22Rv1 (cell line): ENCODE measurements at regions not wholly inside any gene's neighbourhood (a gene's known extent, or its start where the extent isn't known, plus 50 kb on each side); places are given as distances from the start of the nearest gene placed in this dataset.

Experiments used
- H3K27ac ChIP-seq: fragments of 450-650 bp; 2 replicates; pipeline ENCODE4 v1.5.1; 2017
- CTCF ChIP-seq: fragments of 450-650 bp; IDR thresholded peaks from 2 replicates; pipeline ENCODE4 v1.5.1; 2017; ENCODE audit warnings: mild to moderate bottlenecking
- ZFX ChIP-seq: fragments of 450-650 bp; IDR thresholded peaks from 2 replicates; pipeline ENCODE4 v1.6.1; 2017; ENCODE audit warnings: antibody characterized with exemption, borderline replicate concordance

- no peak overlapping the region for H3K27ac ChIP-seq
- TF ChIP-seq CTCF (no peak), ZFX (no peak)
Measured at GRCh38 chr17:53942898-53943297, 120.2 kb downstream of the KIF2B start.

GRCh38 chr17:53948323-53948722 is 125.6 kb downstream of the KIF2B start:
- no peak for TF ChIP-seq CTCF
- TF ChIP-seq ZFX: no peak
- H3K27ac ChIP-seq: no peak overlapping the region

GRCh38 chr17:53949473-53950090 is 126.9 kb downstream of the KIF2B start:
- no peak overlapping the region for H3K27ac ChIP-seq
- TF ChIP-seq CTCF (no peak), ZFX (no peak)

- H3K27ac ChIP-seq: no peak overlapping the region
- TF ChIP-seq ZFX: no peak
- no peak for TF ChIP-seq CTCF
Measured at GRCh38 chr17:53950207-53950857, 127.6 kb downstream of the KIF2B start.

- H3K27ac ChIP-seq: no peak overlapping the region
- TF ChIP-seq CTCF: no peak
- TF ChIP-seq ZFX: no peak
Measured at GRCh38 chr17:53950858-53951250, 128.1 kb downstream of the KIF2B start.

- TF ChIP-seq ZFX (no peak), CTCF (no peak)
Measured at GRCh38 chr17:53971361-53971760, 148.6 kb downstream of the KIF2B start.

GRCh38 chr17:53979991-53980390 is 157.3 kb downstream of the KIF2B start:
- no peak for TF ChIP-seq ZFX
- TF ChIP-seq CTCF: no peak

More at GRCh38 chr17:53971361-53971760, 148.6 kb downstream of the KIF2B start:
- no peak overlapping the region for H3K27ac ChIP-seq

More at GRCh38 chr17:53979991-53980390, 157.3 kb downstream of the KIF2B start:
- H3K27ac ChIP-seq: no peak overlapping the region
